Mesenchymal stem cell (in vitro differentiated cells and primary cell): ENCODE measurements at regions not wholly inside any gene's neighbourhood (a gene's known extent, or its start where the extent isn't known, plus 50 kb on each side); places are given as distances from the start of the nearest gene placed in this dataset.
A peak's percentile ranks its signal among the peaks of the same experiment; 100 is the strongest.

Experiments
- DNase-seq: peaks from one replicate; pipeline ENCODE4 v3.0.0-alpha.2; 2013
- H2AFZ ChIP-seq: one replicate; pipeline ENCODE4 v1.6.1; 2013; ENCODE audit warnings: low read depth, mild to moderate bottlenecking, control low read depth, inconsistent platforms, low read length, moderate library complexity
- H2AK5ac ChIP-seq: 2 replicates; pipeline ENCODE4 v1.6.1; 2013; ENCODE audit warnings: low read length, moderate library complexity, mild to moderate bottlenecking, inconsistent platforms; ENCODE audit not compliant: severe bottlenecking
- H2BK120ac ChIP-seq: one replicate; pipeline ENCODE4 v1.6.1; 2013; ENCODE audit warnings: low read depth, mild to moderate bottlenecking, inconsistent platforms, low read length, moderate library complexity
- H2BK12ac ChIP-seq, 2 experiments: one replicate each; pipeline ENCODE4 v1.6.1; 2013; ENCODE audit warnings: inconsistent platforms in 2 of 2, low read length in 2 of 2, mild to moderate bottlenecking in 2 of 2, moderate library complexity in 2 of 2, control low read depth in 1 of 2
- H2BK15ac ChIP-seq: one replicate; pipeline ENCODE4 v1.6.1; 2013; ENCODE audit warnings: mild to moderate bottlenecking, low read depth, inconsistent platforms; ENCODE audit not compliant: poor library complexity, severe bottlenecking
- H2BK5ac ChIP-seq: 2 replicates; pipeline ENCODE4 v1.6.1; 2013; ENCODE audit warnings: low read depth, mild to moderate bottlenecking, low read length, control low read depth, inconsistent platforms; ENCODE audit not compliant: poor library complexity, severe bottlenecking
- H3K14ac ChIP-seq, 2 experiments: one replicate each; pipeline ENCODE4 v1.6.1; 2013; ENCODE audit warnings: inconsistent platforms in 2 of 2, low read length in 2 of 2, control low read depth in 1 of 2, mild to moderate bottlenecking in 1 of 2, moderate library complexity in 1 of 2
- H3K18ac ChIP-seq, 2 experiments: one replicate each; pipeline ENCODE4 v1.6.1; 2013; ENCODE audit warnings: inconsistent platforms in 2 of 2, low read length in 2 of 2, control low read depth in 1 of 2, low read depth in 1 of 2, mild to moderate bottlenecking in 1 of 2
- H3K23ac ChIP-seq, 2 experiments: one replicate each; pipeline ENCODE4 v1.6.1; 2013; ENCODE audit warnings: inconsistent platforms in 2 of 2, low read length in 2 of 2, mild to moderate bottlenecking in 2 of 2, moderate library complexity in 2 of 2, control low read depth in 1 of 2
- H3K27ac ChIP-seq: 2 replicates; pipeline ENCODE4 v1.5.1; 2013; ENCODE audit warnings: mild to moderate bottlenecking, moderate library complexity, low read length, control low read depth, inconsistent platforms; ENCODE audit not compliant: poor library complexity, severe bottlenecking
- H3K27me3 ChIP-seq, 2 experiments: 2 replicates each; pipeline versions ENCODE4 v1.6.1 to v1.7.0; 2013; ENCODE audit warnings: low read length in 2 of 2, mild to moderate bottlenecking in 2 of 2, moderate library complexity in 2 of 2, control low read depth in 1 of 2, inconsistent platforms in 1 of 2; ENCODE audit not compliant: control insufficient read depth in 1 of 2, insufficient read depth in 1 of 2
- H3K36me3 ChIP-seq, 2 experiments: 2 replicates each; pipeline versions ENCODE4 v1.6.1 to v1.7.0; 2013; ENCODE audit warnings: low read length in 2 of 2, control low read depth in 1 of 2, inconsistent platforms in 1 of 2, low read depth in 1 of 2, mild to moderate bottlenecking in 1 of 2; ENCODE audit not compliant: insufficient read depth in 2 of 2, control insufficient read depth in 1 of 2
- H3K4ac ChIP-seq, 2 experiments: one replicate each; pipeline ENCODE4 v1.6.1; 2013; ENCODE audit warnings: inconsistent platforms in 2 of 2, low read length in 2 of 2, mild to moderate bottlenecking in 2 of 2, moderate library complexity in 2 of 2, control low read depth in 1 of 2, low read depth in 1 of 2
- H3K4me1 ChIP-seq: 2 replicates; pipeline ENCODE4 v1.6.1; 2013; ENCODE audit warnings: low read depth, low read length, control low read depth; ENCODE audit not compliant: control insufficient read depth, insufficient read depth
- H3K4me2 ChIP-seq: 2 replicates; pipeline ENCODE4 v1.6.1; 2013; ENCODE audit warnings: low read length, mild to moderate bottlenecking, inconsistent platforms; ENCODE audit not compliant: poor library complexity, severe bottlenecking
- H3K4me3 ChIP-seq, 2 experiments: 2 replicates each; pipeline versions ENCODE4 v1.5.1 to v1.7.0; 2013; ENCODE audit warnings: low read length in 2 of 2, mild to moderate bottlenecking in 2 of 2, control low read depth in 1 of 2, low read depth in 1 of 2; ENCODE audit not compliant: insufficient read depth in 1 of 2
- H3K79me1 ChIP-seq: replicated peaks from 2 replicates; pipeline ENCODE4 v1.6.1; 2013; ENCODE audit warnings: mild to moderate bottlenecking, control low read depth, low read length, inconsistent platforms; ENCODE audit not compliant: poor library complexity, severe bottlenecking
- H3K9ac ChIP-seq: 2 replicates; pipeline ENCODE4 v1.7.0; 2013; ENCODE audit warnings: mild to moderate bottlenecking, low read length, moderate library complexity
- H3K9me3 ChIP-seq: 2 replicates; pipeline ENCODE4 v1.7.0; 2013; ENCODE audit warnings: mild to moderate bottlenecking, low read length; ENCODE audit not compliant: control insufficient read depth
- H4K8ac ChIP-seq: one replicate; pipeline ENCODE4 v1.6.1; 2013; ENCODE audit warnings: inconsistent platforms, mild to moderate bottlenecking, low read length, moderate library complexity
- H4K91ac ChIP-seq: one replicate; pipeline ENCODE4 v1.6.1; 2013; ENCODE audit warnings: mild to moderate bottlenecking, low read length, inconsistent platforms
- WGBS: methylation state at CpG from one replicate; pipeline ENCODE4 v1.1.7; 2013; ENCODE audit warnings: mixed read lengths; 5-methylcytosine and 5-hydroxymethylcytosine counted together

GRCh38 chr9:7578951-7579350 is 220.6 kb downstream of the DMAC1 start:
- no peak overlapping the region for H2BK15ac ChIP-seq
- no peak overlapping the region for H4K8ac ChIP-seq
- H3K27ac ChIP-seq, result no peak overlapping the region
- no peaks in the 10 kb centered on the region for H3K27me3 ChIP-seq
- H2BK12ac ChIP-seq, result no peak overlapping the region
- no peak overlapping the region for H3K4me3 ChIP-seq
- no peak overlapping the region for H2AK5ac ChIP-seq
- no peak overlapping the region for H4K91ac ChIP-seq
- no peak overlapping the region for H3K9ac ChIP-seq
- no peak overlapping the region for H3K18ac ChIP-seq
- no peaks in the 10 kb centered on the region for H3K9me3 ChIP-seq
- no peak overlapping the region for H2BK120ac ChIP-seq
- 64% methylated on average over 2 of the region's 3 CpGs for WGBS
- H2BK5ac ChIP-seq, result no peak overlapping the region
- H2AFZ ChIP-seq, result no peak overlapping the region
- no peak overlapping the region for H3K4me2 ChIP-seq
- no peaks in the 10 kb centered on the region for H3K36me3 ChIP-seq
- no peak for DNase-seq
- H3K4ac ChIP-seq, result no peak overlapping the region
- no peaks in the 10 kb centered on the region for H3K4me1 ChIP-seq
- no peaks in the 10 kb centered on the region for H3K79me1 ChIP-seq
- H3K14ac ChIP-seq, result no peak overlapping the region
- H3K23ac ChIP-seq, result no peak overlapping the region

DNA sequence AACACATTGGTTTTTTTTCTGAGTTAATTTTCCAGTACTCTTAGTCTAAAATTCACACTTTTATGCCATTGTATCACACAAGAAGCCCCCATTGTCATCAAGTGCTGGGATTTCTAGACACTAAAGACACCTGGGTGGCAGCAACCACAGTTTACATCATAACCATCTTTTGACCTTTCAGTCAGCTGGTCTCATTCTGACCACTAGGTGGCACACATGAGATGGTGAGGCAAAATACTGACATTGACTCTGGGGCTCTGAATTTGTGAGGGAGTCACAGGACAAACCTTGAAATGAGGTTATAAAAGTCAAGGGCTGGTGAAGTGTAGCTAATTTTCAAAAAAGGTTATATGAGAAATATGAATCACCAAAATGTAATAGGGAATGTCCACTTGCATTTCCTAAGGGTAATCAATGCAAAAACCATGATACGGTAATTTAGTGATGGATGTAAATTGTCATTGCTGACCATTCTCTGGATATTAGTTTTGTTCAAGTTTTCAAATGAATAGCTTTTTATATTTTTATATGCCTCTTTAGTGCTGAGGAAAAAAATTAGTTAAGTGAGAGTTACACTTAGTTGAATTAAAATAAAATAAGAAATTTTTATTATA is 229.4 kb downstream of the DMAC1 start:
- DNase-seq, result peak; percentile 49
- Histone ChIP-seq H3K27me3 (no peaks in the 10 kb centered on the region), H3K9me3 (no peaks in the 10 kb centered on the region), H4K91ac (no peak overlapping the region), H3K4me1 (no peaks in the 10 kb centered on the region), H3K27ac (no peak overlapping the region), H3K9ac (no peak overlapping the region), H2BK5ac (no peak overlapping the region), H3K4me3 (no peak overlapping the region), H2AFZ (no peak overlapping the region), H2BK120ac (no peak overlapping the region), H2BK12ac (no peak overlapping the region), H3K23ac (no peak overlapping the region), H3K79me1 (no peaks in the 10 kb centered on the region), H3K18ac (no peak overlapping the region), H3K36me3 (no peaks in the 10 kb centered on the region), H3K4me2 (no peak overlapping the region), H3K4ac (no peak overlapping the region), H4K8ac (no peak overlapping the region), H2AK5ac (no peak overlapping the region), H3K14ac (no peak overlapping the region), H2BK15ac (no peak overlapping the region)
- WGBS, result 91% methylated on average over 1 of the region's 1 CpG

- Histone ChIP-seq H3K27ac (no peak overlapping the region), H2BK5ac (no peak overlapping the region), H3K79me1 (no peaks in the 10 kb centered on the region), H3K4me3 (no peak overlapping the region), H2AFZ (no peak overlapping the region), H2BK15ac (no peak overlapping the region), H2AK5ac (no peak overlapping the region), H2BK12ac (no peak overlapping the region), H3K9ac (no peak overlapping the region), H3K4ac (no peak overlapping the region), H4K8ac (no peak overlapping the region), H3K4me1 (no peaks in the 10 kb centered on the region), H3K36me3 (no peaks in the 10 kb centered on the region), H3K9me3 (no peaks in the 10 kb centered on the region), H3K27me3 (no peaks in the 10 kb centered on the region), H2BK120ac (no peak overlapping the region), H4K91ac (no peak overlapping the region), H3K23ac (no peak overlapping the region), H3K18ac (no peak overlapping the region), H3K14ac (no peak overlapping the region), H3K4me2 (no peak overlapping the region)
- WGBS, result no CpG with 5 or more reads among the region's 2 CpGs
- no peak for DNase-seq
These were observed 231.9 kb downstream of the DMAC1 start for GRCh38 chr9:7567687-7568086.

- H3K27ac ChIP-seq, result no peak overlapping the region
- H2BK15ac ChIP-seq, result no peak overlapping the region
- H3K4me2 ChIP-seq, result no peak overlapping the region
- no peak overlapping the region for H3K14ac ChIP-seq
- H3K36me3 ChIP-seq, result no peaks in the 10 kb centered on the region
- H3K9ac ChIP-seq, result no peak overlapping the region
- no peak overlapping the region for H4K8ac ChIP-seq
- no peaks in the 10 kb centered on the region for H3K4me1 ChIP-seq
- WGBS, result 82% methylated on average over 5 of the region's 6 CpGs
- no peak overlapping the region for H2BK5ac ChIP-seq
- H3K23ac ChIP-seq, result no peak overlapping the region
- H4K91ac ChIP-seq, result no peak overlapping the region
- no peak overlapping the region for H3K4ac ChIP-seq
- H2AK5ac ChIP-seq, result no peak overlapping the region
- H2BK120ac ChIP-seq, result no peak overlapping the region
- H3K4me3 ChIP-seq, result no peak overlapping the region
- H3K79me1 ChIP-seq, result no peaks in the 10 kb centered on the region
- H3K18ac ChIP-seq, result peak overlapping the region in 1 of 2 experiments; percentile 57
- H2BK12ac ChIP-seq, result no peak overlapping the region
- H3K9me3 ChIP-seq, result no peaks in the 10 kb centered on the region
- H2AFZ ChIP-seq, result no peak overlapping the region
- H3K27me3 ChIP-seq, result no peaks in the 10 kb centered on the region
- no peak for DNase-seq
These were observed 238.0 kb downstream of the DMAC1 start for GRCh38 chr9:7561527-7562080.
